HEK293 (cell line): ENCODE measurements at regions not wholly inside any gene's neighbourhood (a gene's known extent, or its start where the extent isn't known, plus 50 kb on each side); places are given as distances from the start of the nearest gene placed in this dataset.

Experiments
- CTCF ChIP-seq: fragments of 450-650 bp; formaldehyde crosslinking; IDR thresholded peaks from 2 replicates; pipeline ENCODE4 v1.5.1; 2016; ENCODE audit warnings: missing biosample characterization, missing genetic modification characterization
- ZNF394 ChIP-seq: fragments of 450-650 bp; formaldehyde crosslinking; IDR thresholded peaks from 2 replicates; pipeline ENCODE4 v1.5.1; 2016; ENCODE audit warnings: missing biosample characterization, missing genetic modification characterization, mild to moderate bottlenecking, moderate library complexity, borderline replicate concordance
- ZNF416 ChIP-seq: fragments of 450-650 bp; formaldehyde crosslinking; IDR thresholded peaks from 2 replicates; pipeline ENCODE4 v1.5.1; 2016; ENCODE audit warnings: missing biosample characterization, missing genetic modification characterization
- ZNF555 ChIP-seq: fragments of 450-650 bp; formaldehyde crosslinking; conservative IDR thresholded peaks from 2 replicates; pipeline ENCODE4 v1.5.1; 2017; ENCODE audit warnings: missing biosample characterization, mild to moderate bottlenecking, missing genetic modification characterization, inconsistent platforms

- TF ChIP-seq ZNF394 (tag by site-specific recombination) (no peak), CTCF (tag by site-specific recombination) (no peak), ZNF416 (tag by site-specific recombination) (no peak), ZNF555 (tag by site-specific recombination) (no peak)
Observed at GRCh38 chr1:185419718-185420117, 102.7 kb upstream of the IVNS1ABP start.
